ENCODE measurements at regions not wholly inside any gene's neighbourhood (a gene's known extent, or its start where the extent isn't known, plus 50 kb on each side); places are given as distances from the start of the nearest gene placed in this dataset.

GRCh38 chr12:131226345-131227265, 272.9 kb downstream of the ADGRD1 start:
- Histone ChIP-seq H2AFZ (ENCODE audit: low read length) (no peak overlapping the region), H3K79me1 (ENCODE audit: low read depth, low read length) (no peaks in the 10 kb centered on the region), H4K91ac (replicated peaks; ENCODE audit: insufficient read length, low read length) (no peak overlapping the region), H3K27me3 (replicated peaks in 1 of 4; ENCODE audit: control insufficient read depth in 3 of 4, extremely low read depth in 1 of 4, insufficient read depth in 3 of 4, low read length in 3 of 4) (no peaks in the 10 kb centered on the region), H3K56ac (replicated peaks; ENCODE audit: insufficient read length, low read depth, low read length) (no peak overlapping the region), H3K9ac (replicated peaks in 1 of 4; ENCODE audit: extremely low read depth in 1 of 4, low read depth in 3 of 4, low read length in 3 of 4) (no peak overlapping the region), H2BK20ac (ENCODE audit: low read length) (no peak overlapping the region), H3K4me2 (ENCODE audit: insufficient read depth in 1 of 2, low read depth in 2 of 2, low read length in 2 of 2) (no peak overlapping the region), H2BK5ac (ENCODE audit: low read depth, low read length) (no peak overlapping the region), H2BK12ac (ENCODE audit: low read depth, low read length) (no peak overlapping the region), H3K79me2 (ENCODE audit: control insufficient read depth in 1 of 2, insufficient read depth in 2 of 2, low read length in 2 of 2) (no peaks in the 10 kb centered on the region), H4K20me1 (replicated peaks in 1 of 2; ENCODE audit: control insufficient read depth in 1 of 2, insufficient read depth in 2 of 2, low read length in 2 of 2) (no peaks in the 10 kb centered on the region), H2AK5ac (ENCODE audit: low read depth, low read length) (no peak overlapping the region), H3K4ac (replicated peaks; ENCODE audit: insufficient read length, low read depth, low read length) (no peak overlapping the region), H4K8ac (ENCODE audit: extremely low read depth, insufficient read depth, low read length) (no peak overlapping the region), H2BK15ac (ENCODE audit: low read length) (no peak overlapping the region), H3K36me3 (ENCODE audit: control insufficient read depth in 2 of 4, insufficient read depth in 4 of 4, low read length in 3 of 4) (no peaks in the 10 kb centered on the region), H3K9me3 (ENCODE audit: insufficient read depth in 2 of 2, low read depth in 1 of 2, low read length in 1 of 2) (no peaks in the 10 kb centered on the region; a peak in 1 of 4 replicates), H3K23me2 (ENCODE audit: low read depth, low read length) (no peaks in the 10 kb centered on the region), H3K4me3 (ENCODE audit: extremely low read depth in 1 of 4, insufficient read depth in 2 of 4, low read depth in 3 of 4, low read length in 4 of 4) (no peak overlapping the region), H3K27ac (ENCODE audit: low read depth, low read length) (no peak overlapping the region), H3K18ac (ENCODE audit: extremely low read depth, low read length) (no peak overlapping the region), H3K23ac (ENCODE audit: insufficient read length) (no peak overlapping the region), H3K14ac (ENCODE audit: insufficient read length) (no peak overlapping the region), H3K4me1 (replicated peaks in 1 of 4; ENCODE audit: control insufficient read depth in 3 of 4, insufficient read depth in 4 of 4, low read length in 3 of 4) (peaks cover 0 to 31% (median 15%) of the 10 kb centered on the region in 4 experiments; a peak in 6 of 7 replicates), H4K5ac (ENCODE audit: insufficient read length, low read depth, low read length) (no peak overlapping the region), H2BK120ac (replicated peaks; ENCODE audit: low read depth, low read length) (no peak overlapping the region)
- DNase-seq (ENCODE audit: low read depth in 1 of 2, low spot score in 2 of 2) (no peak), FAIRE-seq (no peak)
- WGBS, 2 experiments (ENCODE audit: extremely low coverage in 1 of 2, insufficient coverage in 1 of 2, insufficient read length in 1 of 2, insufficient replicate concordance in 2 of 2, low coverage in 1 of 2, low lambda C conversion rate in 2 of 2, missing lambda C conversion rate in 1 of 2): 79% methylated on average over 9 of the region's 12 CpGs; no CpG with 5 or more reads in 1 of the 2 experiments
- POLR2A ChIA-PET (ENCODE audit: partially characterized antibody): interaction anchor here (1.6 kb wide), 1 partner anchor 11 kb away, joined by 5 read pairs; no protein-coding TSS in a partner anchor
- TF ChIP-seq, protein P1, sequence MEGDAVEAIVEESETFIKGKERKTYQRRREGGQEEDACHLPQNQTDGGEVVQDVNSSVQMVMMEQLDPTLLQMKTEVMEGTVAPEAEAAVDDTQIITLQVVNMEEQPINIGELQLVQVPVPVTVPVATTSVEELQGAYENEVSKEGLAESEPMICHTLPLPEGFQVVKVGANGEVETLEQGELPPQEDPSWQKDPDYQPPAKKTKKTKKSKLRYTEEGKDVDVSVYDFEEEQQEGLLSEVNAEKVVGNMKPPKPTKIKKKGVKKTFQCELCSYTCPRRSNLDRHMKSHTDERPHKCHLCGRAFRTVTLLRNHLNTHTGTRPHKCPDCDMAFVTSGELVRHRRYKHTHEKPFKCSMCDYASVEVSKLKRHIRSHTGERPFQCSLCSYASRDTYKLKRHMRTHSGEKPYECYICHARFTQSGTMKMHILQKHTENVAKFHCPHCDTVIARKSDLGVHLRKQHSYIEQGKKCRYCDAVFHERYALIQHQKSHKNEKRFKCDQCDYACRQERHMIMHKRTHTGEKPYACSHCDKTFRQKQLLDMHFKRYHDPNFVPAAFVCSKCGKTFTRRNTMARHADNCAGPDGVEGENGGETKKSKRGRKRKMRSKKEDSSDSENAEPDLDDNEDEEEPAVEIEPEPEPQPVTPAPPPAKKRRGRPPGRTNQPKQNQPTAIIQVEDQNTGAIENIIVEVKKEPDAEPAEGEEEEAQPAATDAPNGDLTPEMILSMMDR (IDR thresholded peaks at IDR 0.05; ENCODE audit: control extremely low read depth in 1 of 3, insufficient read depth in 1 of 3, low read depth in 1 of 3, low read length in 3 of 3): peak; percentile 13 to 20 (median 18); a peak in 3 of 4 replicates
- TF ChIP-seq ATF3 (IDR thresholded peaks at IDR 0.05; ENCODE audit: insufficient read depth, low read depth, low read length) (no peak), ASH2L (IDR thresholded peaks at IDR 0.05; ENCODE audit: low read length) (no peak)
- CTCF ChIA-PET (ENCODE audit: partially characterized antibody): interaction anchor here (0.6 to 1.6 kb wide), 6 partner anchors 10 to 661 kb away, joined by 3 to 4 read pairs (median 3); no protein-coding TSS in a partner anchor

Data from H1 (cell line).